SK-N-SH (cell line): ENCODE measurements at regions not wholly inside any gene's neighbourhood (a gene's known extent, or its start where the extent isn't known, plus 50 kb on each side); places are given as distances from the start of the nearest gene placed in this dataset.

Source experiments
- CTCF ChIA-PET: fragments of 300-600, 350-600 bp; formaldehyde crosslinking; extraction: SDS; loops from one replicate; lab custom pipeline; 2021; lab: Yijun Ruan, JAX
- POLR2A ChIA-PET: fragments of 350-600 bp; sonication (Branson Sonifier 250); formaldehyde crosslinking; extraction: SDS; loops from one replicate; lab custom pipeline; 2020; ENCODE audit warnings: antibody characterized with exemption, inconsistent platforms; lab: Yijun Ruan, JAX
- DNase-seq: peaks from one replicate; pipeline ENCODE4 v3.0.0; 2012
- H2AFZ ChIP-seq: fragments of 200-600 bp; sonication (generic); 2 replicates; pipeline ENCODE4 v1.8.1; 2016; ENCODE audit warnings: antibody characterized with exemption, mild to moderate bottlenecking, low read depth
- H3F3A ChIP-seq: fragments of 200-600 bp; sonication (generic); replicated peaks from 2 replicates; pipeline ENCODE3; 2016; ENCODE audit warnings: antibody characterized with exemption, mild to moderate bottlenecking; ENCODE audit not compliant: insufficient read depth
- H3K27ac ChIP-seq, 2 experiments: fragments of 200-500 bp in 1 of 2; fragments of 200-600 bp in 1 of 2; sonication (Bioruptor generic) in 1 of 2; sonication (generic), shearing (Covaris generic) in 1 of 2; 2 replicates each; pipeline versions ENCODE4 v1.5.1 to v1.6.1; 2014 to 2016; ENCODE audit warnings: low read depth in 2 of 2, inconsistent platforms in 1 of 2, low read length in 1 of 2, mild to moderate bottlenecking in 1 of 2, mixed read lengths in 1 of 2
- H3K27me3 ChIP-seq: fragments of 200-600 bp; sonication (generic), shearing (Covaris generic); 2 replicates; pipeline ENCODE4 v1.6.1; 2016; ENCODE audit warnings: mixed run types; ENCODE audit not compliant: insufficient read depth
- H3K36me3 ChIP-seq, 2 experiments: fragments of 200-500 bp in 1 of 2; fragments of 200-600 bp in 1 of 2; sonication (Bioruptor generic) in 1 of 2; sonication (generic) in 1 of 2; replicated peaks in 1 of 2; 2 replicates each; pipeline versions ENCODE3 to v1.5.1; 2014 to 2016; ENCODE audit warnings: low read length in 1 of 2, mild to moderate bottlenecking in 1 of 2; ENCODE audit not compliant: insufficient read depth in 2 of 2, control insufficient read depth in 1 of 2
- H3K4me1 ChIP-seq, 2 experiments: fragments of 200-500 bp in 1 of 2; fragments of 200-600 bp in 1 of 2; sonication (Bioruptor generic) in 1 of 2; sonication (generic), shearing (Covaris generic) in 1 of 2; 2 replicates each; pipeline versions ENCODE4 v1.5.1 to v1.6.1; 2014 to 2016; ENCODE audit warnings: low read depth in 1 of 2, low read length in 1 of 2, mixed run types in 1 of 2; ENCODE audit not compliant: insufficient read depth in 2 of 2, control insufficient read depth in 1 of 2
- H3K4me2 ChIP-seq: fragments of 200-600 bp; sonication (generic), shearing (Covaris generic); 2 replicates; pipeline ENCODE4 v1.6.1; 2017; ENCODE audit warnings: mixed run types
- H3K4me3 ChIP-seq, 2 experiments: fragments of 200-500 bp in 1 of 2; fragments of 200-600 bp in 1 of 2; sonication (Bioruptor generic) in 1 of 2; sonication (generic), shearing (Covaris generic) in 1 of 2; 2 replicates each; pipeline versions ENCODE4 v1.5.1 to v1.8.1; 2014 to 2016; ENCODE audit warnings: low read depth in 2 of 2, inconsistent platforms in 1 of 2, low read length in 1 of 2, mild to moderate bottlenecking in 1 of 2, mixed read lengths in 1 of 2, moderate library complexity in 1 of 2
- H3K79me2 ChIP-seq: fragments of 200-600 bp; sonication (generic); 2 replicates; pipeline ENCODE4 v1.8.1; 2017; ENCODE audit warnings: mild to moderate bottlenecking; ENCODE audit not compliant: insufficient read depth
- H3K9ac ChIP-seq: fragments of 200-600 bp; sonication (generic); 2 replicates; pipeline ENCODE4 v1.6.1; 2017; ENCODE audit warnings: mixed run types
- H3K9me2 ChIP-seq: fragments of 200-600 bp; sonication (generic); 2 replicates; pipeline ENCODE4 v1.6.1; 2017; ENCODE audit warnings: mixed run types
- H3K9me3 ChIP-seq: fragments of 200-600 bp; sonication (generic); 2 replicates; pipeline ENCODE4 v1.6.1; 2017; ENCODE audit warnings: mixed run types, mild to moderate bottlenecking, moderate library complexity
- H4K20me1 ChIP-seq: fragments of 200-600 bp; sonication (generic); 2 replicates; pipeline ENCODE4 v1.6.1; 2017; ENCODE audit warnings: mild to moderate bottlenecking, mixed run types; ENCODE audit not compliant: insufficient read depth
- CHD2 ChIP-seq: fragments of 150-350 bp; IDR thresholded peaks from 2 replicates; pipeline ENCODE4 v1.6.1; 2018; ENCODE audit warnings: low read length; ENCODE audit not compliant: partially characterized antibody
- ELF1 ChIP-seq: IDR thresholded peaks from 2 replicates; pipeline ENCODE4 v1.4.0; 2012
- JUND ChIP-seq: IDR thresholded peaks from 2 replicates; pipeline ENCODE4 v1.4.0; 2012
- NFIC ChIP-seq: IDR thresholded peaks from 2 replicates; pipeline ENCODE4 v1.4.0; 2012; ENCODE audit warnings: borderline replicate concordance
- POLR2AphosphoS5 ChIP-seq: IDR thresholded peaks from 2 replicates; pipeline ENCODE4 v1.6.1; 2012; ENCODE audit warnings: low read depth, low read length
- RAD21 ChIP-seq: IDR thresholded peaks from 2 replicates; pipeline ENCODE4 v1.6.1; 2012; ENCODE audit warnings: mild to moderate bottlenecking, low read length
- RCOR1 ChIP-seq: fragments of 150-350 bp; IDR thresholded peaks from 2 replicates; pipeline ENCODE4 v1.6.1; 2017; ENCODE audit warnings: antibody characterized with exemption, low read length
- TEAD4 ChIP-seq: IDR thresholded peaks from 2 replicates; pipeline ENCODE4 v1.4.0; 2012; ENCODE audit warnings: mild to moderate bottlenecking, borderline replicate concordance; ENCODE audit not compliant: insufficient read depth
- WGBS: methylation state at CpG from one replicate; pipeline ENCODE4 v1.1.6; 2017; ENCODE audit warnings: low lambda C conversion rate; 5-methylcytosine and 5-hydroxymethylcytosine counted together
- TF ChIP-seq, protein P1 (sequence below): IDR thresholded peaks from 2 replicates; pipeline ENCODE4 v1.6.1; 2012; ENCODE audit warnings: mild to moderate bottlenecking, low read depth, low read length, moderate library complexity
- TF ChIP-seq, protein P2 (sequence below): IDR thresholded peaks from 2 replicates; pipeline ENCODE4 v1.4.0; 2012; ENCODE audit warnings: low read depth, borderline replicate concordance
- TF ChIP-seq, protein P3 (sequence below): IDR thresholded peaks from 2 replicates; pipeline ENCODE4; 2012

DNA sequence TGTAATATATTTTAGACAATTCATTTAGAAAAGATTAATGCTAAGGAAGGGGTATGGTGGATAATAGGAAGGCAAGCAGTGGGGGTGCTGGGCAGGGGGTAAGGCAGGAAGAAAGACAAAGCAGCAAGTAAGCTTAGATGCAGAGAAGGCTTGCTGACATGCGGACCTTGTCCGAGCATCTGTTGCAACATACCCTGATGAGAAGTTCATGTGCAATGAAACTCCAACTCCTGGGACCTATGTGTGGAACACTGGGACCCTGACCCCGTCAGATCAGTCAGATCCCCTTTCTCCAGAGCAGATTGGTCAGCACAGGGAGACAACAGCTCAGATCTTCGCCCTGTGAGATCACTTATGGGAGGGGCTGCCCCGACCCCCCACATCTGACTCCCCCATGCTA lies 71.3 kb upstream of the ZNF599 start:
- CTCF ChIA-PET = no interaction called here
- no peaks in the 10 kb centered on the region for H3K79me2 ChIP-seq
- DNase-seq = no peak
- TF ChIP-seq RAD21 (no peak), RCOR1 (no peak), ELF1 (no peak), POLR2AphosphoS5 (no peak), JUND (no peak)
- TF ChIP-seq, protein P1, sequence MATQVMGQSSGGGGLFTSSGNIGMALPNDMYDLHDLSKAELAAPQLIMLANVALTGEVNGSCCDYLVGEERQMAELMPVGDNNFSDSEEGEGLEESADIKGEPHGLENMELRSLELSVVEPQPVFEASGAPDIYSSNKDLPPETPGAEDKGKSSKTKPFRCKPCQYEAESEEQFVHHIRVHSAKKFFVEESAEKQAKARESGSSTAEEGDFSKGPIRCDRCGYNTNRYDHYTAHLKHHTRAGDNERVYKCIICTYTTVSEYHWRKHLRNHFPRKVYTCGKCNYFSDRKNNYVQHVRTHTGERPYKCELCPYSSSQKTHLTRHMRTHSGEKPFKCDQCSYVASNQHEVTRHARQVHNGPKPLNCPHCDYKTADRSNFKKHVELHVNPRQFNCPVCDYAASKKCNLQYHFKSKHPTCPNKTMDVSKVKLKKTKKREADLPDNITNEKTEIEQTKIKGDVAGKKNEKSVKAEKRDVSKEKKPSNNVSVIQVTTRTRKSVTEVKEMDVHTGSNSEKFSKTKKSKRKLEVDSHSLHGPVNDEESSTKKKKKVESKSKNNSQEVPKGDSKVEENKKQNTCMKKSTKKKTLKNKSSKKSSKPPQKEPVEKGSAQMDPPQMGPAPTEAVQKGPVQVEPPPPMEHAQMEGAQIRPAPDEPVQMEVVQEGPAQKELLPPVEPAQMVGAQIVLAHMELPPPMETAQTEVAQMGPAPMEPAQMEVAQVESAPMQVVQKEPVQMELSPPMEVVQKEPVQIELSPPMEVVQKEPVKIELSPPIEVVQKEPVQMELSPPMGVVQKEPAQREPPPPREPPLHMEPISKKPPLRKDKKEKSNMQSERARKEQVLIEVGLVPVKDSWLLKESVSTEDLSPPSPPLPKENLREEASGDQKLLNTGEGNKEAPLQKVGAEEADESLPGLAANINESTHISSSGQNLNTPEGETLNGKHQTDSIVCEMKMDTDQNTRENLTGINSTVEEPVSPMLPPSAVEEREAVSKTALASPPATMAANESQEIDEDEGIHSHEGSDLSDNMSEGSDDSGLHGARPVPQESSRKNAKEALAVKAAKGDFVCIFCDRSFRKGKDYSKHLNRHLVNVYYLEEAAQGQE = no peak
- TF ChIP-seq, protein P2, sequence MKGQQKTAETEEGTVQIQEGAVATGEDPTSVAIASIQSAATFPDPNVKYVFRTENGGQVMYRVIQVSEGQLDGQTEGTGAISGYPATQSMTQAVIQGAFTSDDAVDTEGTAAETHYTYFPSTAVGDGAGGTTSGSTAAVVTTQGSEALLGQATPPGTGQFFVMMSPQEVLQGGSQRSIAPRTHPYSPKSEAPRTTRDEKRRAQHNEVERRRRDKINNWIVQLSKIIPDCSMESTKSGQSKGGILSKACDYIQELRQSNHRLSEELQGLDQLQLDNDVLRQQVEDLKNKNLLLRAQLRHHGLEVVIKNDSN = no peak
- TF ChIP-seq, protein P3, sequence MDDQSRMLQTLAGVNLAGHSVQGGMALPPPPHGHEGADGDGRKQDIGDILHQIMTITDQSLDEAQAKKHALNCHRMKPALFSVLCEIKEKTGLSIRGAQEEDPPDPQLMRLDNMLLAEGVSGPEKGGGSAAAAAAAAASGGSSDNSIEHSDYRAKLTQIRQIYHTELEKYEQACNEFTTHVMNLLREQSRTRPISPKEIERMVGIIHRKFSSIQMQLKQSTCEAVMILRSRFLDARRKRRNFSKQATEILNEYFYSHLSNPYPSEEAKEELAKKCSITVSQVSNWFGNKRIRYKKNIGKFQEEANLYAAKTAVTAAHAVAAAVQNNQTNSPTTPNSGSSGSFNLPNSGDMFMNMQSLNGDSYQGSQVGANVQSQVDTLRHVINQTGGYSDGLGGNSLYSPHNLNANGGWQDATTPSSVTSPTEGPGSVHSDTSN = no peak
- TF ChIP-seq, all 33 proteins: peak for 0
- H3K27me3 ChIP-seq = no peaks in the 10 kb centered on the region
- no peak overlapping the region for H3K9ac ChIP-seq
- no peak overlapping the region for H3K4me2 ChIP-seq
- no peaks in the 10 kb centered on the region for H4K20me1 ChIP-seq
- H3K4me1 ChIP-seq = peaks cover 0 to 3% of the 10 kb centered on the region in 2 experiments; a peak in 1 of 4 replicates
- H3F3A ChIP-seq = no peaks in the 10 kb centered on the region
- H3K9me2 ChIP-seq = no peaks in the 10 kb centered on the region
- no peaks in the 10 kb centered on the region for H3K36me3 ChIP-seq
- no peak overlapping the region for H3K27ac ChIP-seq
- H3K9me3 ChIP-seq = no peaks in the 10 kb centered on the region
- WGBS = 14% methylated on average over 5 of the region's 5 CpGs
- POLR2A ChIA-PET = no interaction called here
- no peak overlapping the region for H2AFZ ChIP-seq
- no peak overlapping the region for H3K4me3 ChIP-seq

DNA sequence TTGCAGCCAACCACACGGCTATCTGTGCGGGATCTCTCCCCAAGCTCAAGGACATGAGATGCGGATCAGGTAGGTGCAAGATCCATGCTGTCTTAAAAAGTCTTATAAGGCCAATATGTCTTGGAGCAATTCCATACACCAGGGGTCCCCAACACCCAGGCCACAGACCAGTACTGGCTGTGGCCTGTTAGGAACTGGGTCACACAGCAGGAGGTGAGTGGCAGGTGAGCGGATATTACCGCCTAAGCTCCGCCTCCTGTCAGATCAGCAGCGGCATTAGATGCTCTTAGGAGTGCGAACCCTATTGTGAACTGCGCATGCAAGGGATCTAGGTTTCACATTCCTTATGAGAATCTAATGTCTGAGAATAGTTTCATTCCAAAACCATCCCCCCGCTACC lies 68.8 kb upstream of the ZNF599 start:
- DNase-seq = no peak
- Histone ChIP-seq H3K4me2 (no peak overlapping the region), H3K36me3 (no peaks in the 10 kb centered on the region), H3K9ac (no peak overlapping the region), H3K27ac (no peak overlapping the region), H3F3A (no peaks in the 10 kb centered on the region), H3K4me1 (peaks cover 0 to 23% of the 10 kb centered on the region in 2 experiments; a peak in 2 of 4 replicates), H3K27me3 (no peaks in the 10 kb centered on the region), H4K20me1 (no peaks in the 10 kb centered on the region), H3K9me2 (no peaks in the 10 kb centered on the region), H2AFZ (no peak overlapping the region), H3K79me2 (no peaks in the 10 kb centered on the region), H3K9me3 (no peaks in the 10 kb centered on the region), H3K4me3 (no peak overlapping the region)
- ChIA-PET POLR2A (no interaction called here), CTCF (interaction anchor here (1.0 to 1.3 kb wide), 2 partner anchors 202 to 294 kb away, joined by 3 to 4 read pairs; no protein-coding TSS in a partner anchor)
- WGBS = 70% methylated on average over 8 of the region's 10 CpGs
- TF ChIP-seq CHD2 = no peak
- no peak for TF ChIP-seq NFIC
- no peak for TF ChIP-seq TEAD4
